Neural cell (in vitro differentiated cells): ENCODE measurements at regions not wholly inside any gene's neighbourhood (a gene's known extent, or its start where the extent isn't known, plus 50 kb on each side); places are given as distances from the start of the nearest gene placed in this dataset.

Experiments used
- H2AFZ ChIP-seq: fragments of 200-600, 300-800 bp; sonication (generic), shearing (Covaris generic); 2 replicates; pipeline ENCODE4 v1.6.0; 2014; ENCODE audit warnings: low read depth, mild to moderate bottlenecking, antibody characterized with exemption, low read length, moderate library complexity
- H3F3A ChIP-seq: fragments of 200-600 bp; shearing (Covaris generic); 2 replicates; pipeline ENCODE4 v1.6.1; 2016; ENCODE audit warnings: mild to moderate bottlenecking, moderate library complexity, mixed read lengths, antibody characterized with exemption, low read length; ENCODE audit not compliant: insufficient read depth, poor library complexity, severe bottlenecking
- H3K27ac ChIP-seq: fragments of 200-600, 300-800 bp; sonication (generic), shearing (Covaris generic); 2 replicates; pipeline ENCODE4 v1.5.1; 2014; ENCODE audit warnings: mild to moderate bottlenecking, low read length, moderate library complexity
- H3K27me3 ChIP-seq: fragments of 300-800, 200-600 bp; sonication (generic), shearing (Covaris generic); 2 replicates; pipeline ENCODE4 v1.6.0; 2014; ENCODE audit warnings: mild to moderate bottlenecking, low read depth, low read length, moderate library complexity; ENCODE audit not compliant: insufficient read depth
- H3K36me3 ChIP-seq: fragments of 300-800, 200-600 bp; sonication (generic), shearing (Covaris generic); 2 replicates; pipeline ENCODE4 v1.5.1; 2014; ENCODE audit warnings: mild to moderate bottlenecking, antibody characterized with exemption, low read length, moderate library complexity; ENCODE audit not compliant: insufficient read depth
- H3K4me2 ChIP-seq: fragments of 300-800, 200-600 bp; sonication (generic), shearing (Covaris generic); 2 replicates; pipeline ENCODE4 v1.6.0; 2014; ENCODE audit warnings: mild to moderate bottlenecking, low read length
- H3K4me3 ChIP-seq: fragments of 300-800, 200-600 bp; sonication (generic), shearing (Covaris generic); 2 replicates; pipeline ENCODE4 v1.5.1; 2014; ENCODE audit warnings: mild to moderate bottlenecking, low read length, moderate library complexity
- H3K79me2 ChIP-seq: fragments of 200-600 bp; shearing (Covaris generic); replicated peaks from 2 replicates; pipeline ENCODE4 v1.6.0; 2014; ENCODE audit warnings: mild to moderate bottlenecking, low read length, moderate library complexity; ENCODE audit not compliant: insufficient read depth
- H3K9ac ChIP-seq: fragments of 300-800, 200-600 bp; sonication (generic), shearing (Covaris generic); 2 replicates; pipeline ENCODE4 v1.6.1; 2016; ENCODE audit warnings: mild to moderate bottlenecking, low read length, mixed read lengths
- H3K9me2 ChIP-seq: fragments of 200-600 bp; shearing (Covaris generic); 2 replicates; pipeline ENCODE4 v1.6.1; 2016; ENCODE audit warnings: mild to moderate bottlenecking, low read length, mixed read lengths; ENCODE audit not compliant: insufficient read depth
- H3K9me3 ChIP-seq: fragments of 200-600, 300-800 bp; sonication (generic), shearing (Covaris generic); 2 replicates; pipeline ENCODE4 v1.6.1; 2016; ENCODE audit warnings: mild to moderate bottlenecking, mixed run types, low read length, moderate library complexity, mixed read lengths
- H4K20me1 ChIP-seq: fragments of 200-600 bp; shearing (Covaris generic); 2 replicates; pipeline ENCODE4 v1.6.1; 2016; ENCODE audit warnings: mild to moderate bottlenecking, mixed run types; ENCODE audit not compliant: insufficient read depth
- EP300 ChIP-seq: fragments of 450-650 bp; conservative IDR thresholded peaks from 2 replicates; pipeline ENCODE4 v1.6.1; 2014; ENCODE audit warnings: antibody characterized with exemption, mild to moderate bottlenecking, moderate library complexity; ENCODE audit not compliant: poor library complexity, severe bottlenecking
- EZH2 ChIP-seq: fragments of 200-600, 300-800 bp; shearing (Covaris generic), sonication (generic); IDR thresholded peaks from 2 replicates; pipeline ENCODE4 v1.6.1; 2014; ENCODE audit warnings: antibody characterized with exemption, low read length, borderline replicate concordance, mild to moderate bottlenecking; ENCODE audit not compliant: insufficient read depth, poor library complexity, severe bottlenecking
- MXI1 ChIP-seq: fragments of 450-650 bp; conservative IDR thresholded peaks from 2 replicates; pipeline ENCODE4 v1.6.1; 2014; ENCODE audit warnings: antibody characterized with exemption, mild to moderate bottlenecking; ENCODE audit not compliant: poor library complexity, severe bottlenecking
- POLR2AphosphoS5 ChIP-seq: IDR thresholded peaks from 2 replicates; pipeline ENCODE4 v1.6.1; 2012
- RAD21 ChIP-seq: fragments of 450-650 bp; conservative IDR thresholded peaks from 2 replicates; pipeline ENCODE4 v1.6.1; 2014; ENCODE audit warnings: antibody characterized with exemption, mild to moderate bottlenecking, moderate library complexity
- SMC3 ChIP-seq: fragments of 450-650 bp; conservative IDR thresholded peaks from 2 replicates; pipeline ENCODE4 v1.6.1; 2014; ENCODE audit warnings: antibody characterized with exemption, mild to moderate bottlenecking, moderate library complexity; ENCODE audit not compliant: poor library complexity
- TAF1 ChIP-seq: IDR thresholded peaks from 2 replicates; pipeline ENCODE4 v1.6.1; 2012; ENCODE audit warnings: low read depth
- TF ChIP-seq, protein P1 (sequence below): IDR thresholded peaks from 2 replicates; pipeline ENCODE4 v1.6.1; 2012; ENCODE audit warnings: borderline replicate concordance
- TF ChIP-seq, protein P2 (sequence below): fragments of 450-650 bp; IDR thresholded peaks from 2 replicates; pipeline ENCODE4 v1.5.1; 2014; ENCODE audit warnings: antibody characterized with exemption, mild to moderate bottlenecking, moderate library complexity; ENCODE audit not compliant: poor library complexity, severe bottlenecking

DNA sequence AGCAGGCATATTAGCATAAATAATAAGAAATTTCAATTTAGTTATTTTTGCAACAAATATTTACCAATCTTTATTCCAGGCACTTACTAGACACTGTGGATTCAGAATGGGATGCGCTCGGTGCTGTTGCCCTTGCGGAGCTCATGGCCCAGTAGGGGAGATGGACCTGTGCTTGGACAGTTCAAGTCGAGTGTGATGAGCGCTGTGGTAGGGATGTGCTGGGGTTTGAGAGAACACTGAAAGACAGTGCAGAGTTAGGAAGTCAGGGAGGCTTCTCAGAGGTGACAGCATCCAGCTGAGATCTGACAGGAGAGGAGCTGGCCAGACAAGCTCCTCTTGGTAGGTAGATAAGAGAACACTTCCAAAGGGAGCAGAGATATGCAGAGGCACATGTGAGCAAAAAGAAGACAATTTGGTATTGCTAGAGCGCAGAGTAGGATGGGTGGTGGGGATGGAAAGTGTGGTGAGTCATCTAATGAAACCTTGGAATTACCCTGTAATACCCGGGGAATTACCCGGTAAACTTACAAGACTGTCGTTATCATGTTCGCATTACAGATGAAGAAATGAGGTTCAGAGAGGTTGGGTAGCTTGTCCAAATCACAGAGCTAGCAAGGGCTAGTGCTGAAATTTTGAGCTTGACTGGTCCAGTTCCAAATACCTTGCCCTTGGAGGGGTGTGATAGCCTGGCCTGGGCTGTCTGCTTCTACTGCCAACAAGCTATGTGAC lies 298.1 kb upstream of the N4BP1 start:
- Histone ChIP-seq H4K20me1 (no peaks in the 10 kb centered on the region), H3K36me3 (no peaks in the 10 kb centered on the region)

DNA sequence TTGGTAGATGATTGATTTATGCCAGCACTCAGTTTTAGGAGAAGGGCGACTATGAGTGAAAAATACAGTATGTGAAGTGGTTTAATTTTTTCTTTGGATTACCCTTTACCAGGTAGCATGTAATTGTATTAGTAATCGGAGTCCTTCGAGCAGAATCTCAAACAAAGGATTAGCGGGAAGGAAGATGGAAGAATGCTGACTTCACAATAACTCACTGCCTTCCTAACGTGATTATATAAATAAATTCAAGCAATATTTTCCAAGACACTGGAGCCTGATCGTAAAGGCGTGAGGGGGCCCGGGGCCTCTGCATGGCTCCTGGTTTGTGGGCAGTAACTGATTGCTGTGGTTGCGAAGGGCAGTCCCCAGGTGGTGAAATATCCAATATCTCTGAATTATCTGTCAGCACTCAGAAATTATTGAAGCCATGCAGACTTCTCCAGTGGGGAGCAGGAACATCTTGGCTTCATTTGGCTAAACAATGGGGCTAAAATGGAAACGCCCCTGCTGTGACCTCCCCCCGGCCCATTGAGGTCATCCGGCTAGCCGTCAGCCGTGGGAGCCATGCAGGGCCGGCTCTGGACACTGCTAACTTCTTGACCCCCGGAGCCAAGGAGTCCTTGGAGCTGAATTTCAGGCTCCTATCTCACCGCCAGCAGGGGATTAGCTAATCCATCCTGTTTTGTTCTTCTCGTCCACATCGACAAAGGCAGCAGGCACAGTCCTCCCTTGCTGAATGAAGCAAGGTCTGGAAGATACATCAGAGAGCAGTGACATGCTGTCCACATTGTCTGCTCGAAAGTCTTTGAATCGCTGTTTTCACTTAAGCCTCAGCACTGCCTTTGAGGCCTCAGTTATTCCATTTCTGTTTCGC lies 295.9 kb upstream of the N4BP1 start:
- no peaks in the 10 kb centered on the region for H3K36me3 ChIP-seq
- no peaks in the 10 kb centered on the region for H3K79me2 ChIP-seq
- H3K9ac ChIP-seq, result no peak overlapping the region
- no peaks in the 10 kb centered on the region for H4K20me1 ChIP-seq
- H3K9me3 ChIP-seq, result no peaks in the 10 kb centered on the region
- H2AFZ ChIP-seq, result no peak overlapping the region
- H3K9me2 ChIP-seq, result no peaks in the 10 kb centered on the region
- H3K4me2 ChIP-seq, result no peak overlapping the region
- H3K4me3 ChIP-seq, result no peak overlapping the region
- H3K27me3 ChIP-seq, result no peaks in the 10 kb centered on the region
- no peaks in the 10 kb centered on the region for H3F3A ChIP-seq
- H3K27ac ChIP-seq, result no peak overlapping the region
- TF ChIP-seq TAF1, result no peak
- no peak for TF ChIP-seq SMC3
- TF ChIP-seq POLR2AphosphoS5, result no peak
- TF ChIP-seq EZH2, result no peak
- no peak for TF ChIP-seq EP300
- TF ChIP-seq MXI1, result no peak
- TF ChIP-seq RAD21, result no peak
- TF ChIP-seq, protein P1, sequence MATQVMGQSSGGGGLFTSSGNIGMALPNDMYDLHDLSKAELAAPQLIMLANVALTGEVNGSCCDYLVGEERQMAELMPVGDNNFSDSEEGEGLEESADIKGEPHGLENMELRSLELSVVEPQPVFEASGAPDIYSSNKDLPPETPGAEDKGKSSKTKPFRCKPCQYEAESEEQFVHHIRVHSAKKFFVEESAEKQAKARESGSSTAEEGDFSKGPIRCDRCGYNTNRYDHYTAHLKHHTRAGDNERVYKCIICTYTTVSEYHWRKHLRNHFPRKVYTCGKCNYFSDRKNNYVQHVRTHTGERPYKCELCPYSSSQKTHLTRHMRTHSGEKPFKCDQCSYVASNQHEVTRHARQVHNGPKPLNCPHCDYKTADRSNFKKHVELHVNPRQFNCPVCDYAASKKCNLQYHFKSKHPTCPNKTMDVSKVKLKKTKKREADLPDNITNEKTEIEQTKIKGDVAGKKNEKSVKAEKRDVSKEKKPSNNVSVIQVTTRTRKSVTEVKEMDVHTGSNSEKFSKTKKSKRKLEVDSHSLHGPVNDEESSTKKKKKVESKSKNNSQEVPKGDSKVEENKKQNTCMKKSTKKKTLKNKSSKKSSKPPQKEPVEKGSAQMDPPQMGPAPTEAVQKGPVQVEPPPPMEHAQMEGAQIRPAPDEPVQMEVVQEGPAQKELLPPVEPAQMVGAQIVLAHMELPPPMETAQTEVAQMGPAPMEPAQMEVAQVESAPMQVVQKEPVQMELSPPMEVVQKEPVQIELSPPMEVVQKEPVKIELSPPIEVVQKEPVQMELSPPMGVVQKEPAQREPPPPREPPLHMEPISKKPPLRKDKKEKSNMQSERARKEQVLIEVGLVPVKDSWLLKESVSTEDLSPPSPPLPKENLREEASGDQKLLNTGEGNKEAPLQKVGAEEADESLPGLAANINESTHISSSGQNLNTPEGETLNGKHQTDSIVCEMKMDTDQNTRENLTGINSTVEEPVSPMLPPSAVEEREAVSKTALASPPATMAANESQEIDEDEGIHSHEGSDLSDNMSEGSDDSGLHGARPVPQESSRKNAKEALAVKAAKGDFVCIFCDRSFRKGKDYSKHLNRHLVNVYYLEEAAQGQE, result no peak

More for the DNA sequence above, 298.1 kb upstream of the N4BP1 start:
- Histone ChIP-seq H3K9me3 (no peaks in the 10 kb centered on the region), H3K9ac (no peak overlapping the region), H2AFZ (no peak overlapping the region), H3K27me3 (no peaks in the 10 kb centered on the region), H3K9me2 (no peaks in the 10 kb centered on the region), H3K4me3 (no peak overlapping the region), H3K79me2 (no peaks in the 10 kb centered on the region), H3K4me2 (no peak overlapping the region), H3F3A (no peaks in the 10 kb centered on the region), H3K27ac (no peak overlapping the region)
- TF ChIP-seq MXI1 (no peak), RAD21 (no peak), SMC3 (no peak), EZH2 (no peak)
- TF ChIP-seq, protein P1, result no peak
- TF ChIP-seq, protein P2, sequence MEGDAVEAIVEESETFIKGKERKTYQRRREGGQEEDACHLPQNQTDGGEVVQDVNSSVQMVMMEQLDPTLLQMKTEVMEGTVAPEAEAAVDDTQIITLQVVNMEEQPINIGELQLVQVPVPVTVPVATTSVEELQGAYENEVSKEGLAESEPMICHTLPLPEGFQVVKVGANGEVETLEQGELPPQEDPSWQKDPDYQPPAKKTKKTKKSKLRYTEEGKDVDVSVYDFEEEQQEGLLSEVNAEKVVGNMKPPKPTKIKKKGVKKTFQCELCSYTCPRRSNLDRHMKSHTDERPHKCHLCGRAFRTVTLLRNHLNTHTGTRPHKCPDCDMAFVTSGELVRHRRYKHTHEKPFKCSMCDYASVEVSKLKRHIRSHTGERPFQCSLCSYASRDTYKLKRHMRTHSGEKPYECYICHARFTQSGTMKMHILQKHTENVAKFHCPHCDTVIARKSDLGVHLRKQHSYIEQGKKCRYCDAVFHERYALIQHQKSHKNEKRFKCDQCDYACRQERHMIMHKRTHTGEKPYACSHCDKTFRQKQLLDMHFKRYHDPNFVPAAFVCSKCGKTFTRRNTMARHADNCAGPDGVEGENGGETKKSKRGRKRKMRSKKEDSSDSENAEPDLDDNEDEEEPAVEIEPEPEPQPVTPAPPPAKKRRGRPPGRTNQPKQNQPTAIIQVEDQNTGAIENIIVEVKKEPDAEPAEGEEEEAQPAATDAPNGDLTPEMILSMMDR, result no peak
